Smooth muscle cell (in vitro differentiated cells): ENCODE measurements at regions not wholly inside any gene's neighbourhood (a gene's known extent, or its start where the extent isn't known, plus 50 kb on each side); places are given as distances from the start of the nearest gene placed in this dataset.
"Not testable (repeated sequence)": the region's sequence is repeated elsewhere in the genome, so short reads cannot be mapped to it uniquely, and the experiment has no call there.

ENCODE experiments used
- DNase-seq: peaks from one replicate; lab custom pipeline; 2025; ENCODE audit not compliant: unreplicated experiment; lab: John Stamatoyannopoulos, UW
- H2AFZ ChIP-seq: fragments of 200-600 bp; sonication (generic); 2 replicates; pipeline ENCODE4 v1.6.0; 2016; ENCODE audit warnings: antibody characterized with exemption, low read depth, mild to moderate bottlenecking
- H3F3A ChIP-seq: fragments of 200-600 bp; sonication (generic); 2 replicates; pipeline ENCODE4 v1.6.0; 2017; ENCODE audit warnings: antibody characterized with exemption, low read depth
- H3K27ac ChIP-seq: fragments of 200-600 bp; sonication (generic); 2 replicates; pipeline ENCODE4 v1.5.1; 2016; ENCODE audit warnings: low read depth, mild to moderate bottlenecking
- H3K27me3 ChIP-seq: fragments of 200-600 bp; sonication (generic); 2 replicates; pipeline ENCODE4 v1.6.1; 2016; ENCODE audit warnings: low read depth, mild to moderate bottlenecking
- H3K36me3 ChIP-seq: fragments of 200-600 bp; sonication (generic); 2 replicates; pipeline ENCODE4 v1.5.1; 2016; ENCODE audit warnings: low read depth
- H3K4me1 ChIP-seq: fragments of 200-600 bp; sonication (generic); 2 replicates; pipeline ENCODE4 v1.5.1; 2016; ENCODE audit warnings: low read depth
- H3K4me2 ChIP-seq: fragments of 200-600 bp; sonication (generic); 2 replicates; pipeline ENCODE4 v1.6.0; 2016; ENCODE audit warnings: mild to moderate bottlenecking
- H3K4me3 ChIP-seq: fragments of 200-600 bp; sonication (generic); 2 replicates; pipeline ENCODE4 v1.5.1; 2016; ENCODE audit warnings: mild to moderate bottlenecking
- H3K79me2 ChIP-seq: fragments of 200-600 bp; sonication (generic); 2 replicates; pipeline ENCODE4 v1.6.0; 2016; ENCODE audit warnings: low read depth, mild to moderate bottlenecking
- H3K9ac ChIP-seq: fragments of 200-600 bp; sonication (generic); 2 replicates; pipeline ENCODE4 v1.6.0; 2016; ENCODE audit warnings: low read depth
- H3K9me3 ChIP-seq: fragments of 200-600 bp; sonication (generic); replicated peaks from 2 replicates; pipeline ENCODE4 v1.5.1; 2016; ENCODE audit warnings: low read depth
- H4K20me1 ChIP-seq: fragments of 200-600 bp; sonication (generic); 2 replicates; pipeline ENCODE4 v1.6.0; 2016; ENCODE audit warnings: low read depth
- CTCF ChIP-seq: fragments of 200-600 bp; sonication (generic); IDR thresholded peaks from 2 replicates; pipeline ENCODE4 v1.5.1; 2017; ENCODE audit warnings: borderline replicate concordance, mild to moderate bottlenecking, antibody characterized with exemption; ENCODE audit not compliant: insufficient read depth, poor library complexity, severe bottlenecking
- WGBS: methylation state at CpG from one replicate; pipeline ENCODE4 v1.1.7; 2016; ENCODE audit warnings: low lambda C conversion rate; 5-methylcytosine and 5-hydroxymethylcytosine counted together

GRCh38 chr7:29748286-29749099 lies 57.8 kb upstream of the WIPF3 start:
- H3K4me3 ChIP-seq = no peak overlapping the region
- DNase-seq = no peak
- H3F3A ChIP-seq = no peaks in the 10 kb centered on the region
- no peaks in the 10 kb centered on the region for H4K20me1 ChIP-seq
- H2AFZ ChIP-seq = no peak overlapping the region
- no peaks in the 10 kb centered on the region for H3K79me2 ChIP-seq
- no peaks in the 10 kb centered on the region for H3K4me1 ChIP-seq
- no peaks in the 10 kb centered on the region for H3K27me3 ChIP-seq
- WGBS = 33% methylated on average over 3 of the region's 3 CpGs
- H3K9ac ChIP-seq = no peak overlapping the region
- H3K9me3 ChIP-seq = no peaks in the 10 kb centered on the region
- H3K4me2 ChIP-seq = no peak overlapping the region
- H3K36me3 ChIP-seq = no peaks in the 10 kb centered on the region
- peak; percentile 57 for TF ChIP-seq CTCF
- no peak overlapping the region for H3K27ac ChIP-seq

- H2AFZ ChIP-seq = no peak overlapping the region
- no peak for TF ChIP-seq CTCF
- H3K4me3 ChIP-seq = no peak overlapping the region
- H3K27me3 ChIP-seq = no peaks in the 10 kb centered on the region
- no peaks in the 10 kb centered on the region for H3K79me2 ChIP-seq
- no peaks in the 10 kb centered on the region for H3K9me3 ChIP-seq
- H4K20me1 ChIP-seq = no peaks in the 10 kb centered on the region
- H3K4me2 ChIP-seq = peak overlapping the region; percentile 31
- WGBS = 25% methylated on average over 7 of the region's 7 CpGs
- no peaks in the 10 kb centered on the region for H3K36me3 ChIP-seq
- no peak overlapping the region for H3K9ac ChIP-seq
- no peak for DNase-seq
- no peaks in the 10 kb centered on the region for H3F3A ChIP-seq
- no peaks in the 10 kb centered on the region for H3K4me1 ChIP-seq
- no peak overlapping the region for H3K27ac ChIP-seq
These were observed 56.5 kb upstream of the WIPF3 start for GRCh38 chr7:29749701-29750321.

DNA sequence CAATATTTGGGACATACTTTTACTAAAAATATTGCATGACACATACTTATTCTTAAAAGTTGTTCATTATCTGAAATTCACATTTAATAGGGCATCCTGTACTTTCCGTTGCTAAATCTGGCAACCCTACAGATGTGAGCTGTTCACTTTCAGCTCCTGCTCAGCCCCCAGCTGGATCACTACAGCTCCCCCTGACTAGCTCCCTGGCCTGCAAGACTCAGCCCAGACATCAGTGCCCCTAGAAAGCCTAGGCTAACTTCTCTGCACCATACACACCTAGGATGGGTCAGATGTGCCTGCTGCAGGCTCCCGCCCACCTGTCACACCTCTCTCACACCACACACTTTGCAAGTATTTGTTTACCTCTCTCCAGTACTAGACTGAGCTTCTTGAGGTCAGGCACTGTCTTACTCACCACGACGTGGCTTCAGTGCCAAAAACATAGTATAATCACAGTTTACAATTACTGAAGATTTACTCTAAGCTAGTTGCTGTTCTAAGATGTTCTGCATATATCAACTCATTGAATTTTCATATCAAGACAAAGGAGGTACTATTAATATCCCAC lies 55.9 kb upstream of the WIPF3 start:
- H3K79me2 ChIP-seq, H3K4me2 ChIP-seq, H3K27me3 ChIP-seq, H3K4me3 ChIP-seq, H3K27ac ChIP-seq, H4K20me1 ChIP-seq, H2AFZ ChIP-seq, H3K36me3 ChIP-seq, H3F3A ChIP-seq, H3K9me3 ChIP-seq, DNase-seq, H3K9ac ChIP-seq, H3K4me1 ChIP-seq: not testable (repeated sequence)
- 56% methylated on average over 4 of the region's 4 CpGs for WGBS

GRCh38 chr7:29751012-29751411 lies 55.3 kb upstream of the WIPF3 start:
- H3K79me2 ChIP-seq, H3K4me3 ChIP-seq, H3K9me3 ChIP-seq, H3K4me1 ChIP-seq, H2AFZ ChIP-seq, DNase-seq, H3K36me3 ChIP-seq, H3K27ac ChIP-seq, H3F3A ChIP-seq, H3K27me3 ChIP-seq, H4K20me1 ChIP-seq, H3K4me2 ChIP-seq, H3K9ac ChIP-seq: not testable (repeated sequence)
- WGBS = 99% methylated on average over 4 of the region's 4 CpGs
